ENCODE measurements at regions not wholly inside any gene's neighbourhood (a gene's known extent, or its start where the extent isn't known, plus 50 kb on each side); places are given as distances from the start of the nearest gene placed in this dataset.

DNA sequence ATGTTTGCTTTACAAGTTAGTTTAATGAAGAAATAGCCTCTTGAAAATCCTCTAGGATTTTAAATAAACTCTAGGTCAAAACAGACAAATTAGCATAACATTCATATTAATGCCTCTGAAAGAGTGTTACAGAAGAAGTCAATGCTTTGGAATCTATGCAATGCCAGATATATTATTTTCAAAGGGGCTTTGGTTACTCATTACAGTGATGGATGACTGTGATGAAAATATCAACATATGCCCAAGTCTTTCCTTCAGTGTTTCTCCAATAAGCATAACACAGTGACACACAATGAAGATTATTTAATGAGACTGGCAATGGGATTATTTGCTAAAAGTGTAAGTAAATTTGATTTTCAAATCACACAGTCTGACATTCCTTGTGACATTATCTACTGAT, 1247.2 kb downstream of the ROBO2 start:
- H3K9me2 ChIP-seq (replicated peaks; ENCODE audit: low read depth, low read length), result no peaks in the 10 kb centered on the region
- no peaks in the 10 kb centered on the region for H3K36me3 ChIP-seq (ENCODE audit: insufficient read depth, low read length)
- no peaks in the 10 kb centered on the region for H3K4me1 ChIP-seq (ENCODE audit: insufficient read depth, low read length, poor library complexity, severe bottlenecking)
- no peaks in the 10 kb centered on the region for H3F3A ChIP-seq (ENCODE audit: low read depth)
- no peaks in the 10 kb centered on the region for H3K79me2 ChIP-seq (ENCODE audit: insufficient read depth, low read length)
- H3K27me3 ChIP-seq (ENCODE audit: insufficient read depth, low read length, poor library complexity, severe bottlenecking), result no peaks in the 10 kb centered on the region
- no peak overlapping the region for H3K9ac ChIP-seq (ENCODE audit: low read depth, low read length, poor library complexity, severe bottlenecking)
- H4K20me1 ChIP-seq (ENCODE audit: insufficient read depth, low read length, poor library complexity, severe bottlenecking), result no peaks in the 10 kb centered on the region
- H2AFZ ChIP-seq (ENCODE audit: low read length), result no peak overlapping the region
- no peak overlapping the region for H3K4me2 ChIP-seq (ENCODE audit: low read depth, low read length, poor library complexity, severe bottlenecking)
- no peak for TF ChIP-seq EZH2phosphoT487 (IDR thresholded peaks at IDR 0.05; ENCODE audit: borderline replicate concordance)
- TF ChIP-seq, protein P1, sequence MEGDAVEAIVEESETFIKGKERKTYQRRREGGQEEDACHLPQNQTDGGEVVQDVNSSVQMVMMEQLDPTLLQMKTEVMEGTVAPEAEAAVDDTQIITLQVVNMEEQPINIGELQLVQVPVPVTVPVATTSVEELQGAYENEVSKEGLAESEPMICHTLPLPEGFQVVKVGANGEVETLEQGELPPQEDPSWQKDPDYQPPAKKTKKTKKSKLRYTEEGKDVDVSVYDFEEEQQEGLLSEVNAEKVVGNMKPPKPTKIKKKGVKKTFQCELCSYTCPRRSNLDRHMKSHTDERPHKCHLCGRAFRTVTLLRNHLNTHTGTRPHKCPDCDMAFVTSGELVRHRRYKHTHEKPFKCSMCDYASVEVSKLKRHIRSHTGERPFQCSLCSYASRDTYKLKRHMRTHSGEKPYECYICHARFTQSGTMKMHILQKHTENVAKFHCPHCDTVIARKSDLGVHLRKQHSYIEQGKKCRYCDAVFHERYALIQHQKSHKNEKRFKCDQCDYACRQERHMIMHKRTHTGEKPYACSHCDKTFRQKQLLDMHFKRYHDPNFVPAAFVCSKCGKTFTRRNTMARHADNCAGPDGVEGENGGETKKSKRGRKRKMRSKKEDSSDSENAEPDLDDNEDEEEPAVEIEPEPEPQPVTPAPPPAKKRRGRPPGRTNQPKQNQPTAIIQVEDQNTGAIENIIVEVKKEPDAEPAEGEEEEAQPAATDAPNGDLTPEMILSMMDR (conservative IDR thresholded peaks at IDR 0.05; ENCODE audit: low read length), result no peak
- H3K4me3 ChIP-seq (ENCODE audit: low read length, poor library complexity, severe bottlenecking), result no peak overlapping the region
- no peaks in the 10 kb centered on the region for H3K9me3 ChIP-seq (ENCODE audit: insufficient read depth, low read depth, low read length)

DNA sequence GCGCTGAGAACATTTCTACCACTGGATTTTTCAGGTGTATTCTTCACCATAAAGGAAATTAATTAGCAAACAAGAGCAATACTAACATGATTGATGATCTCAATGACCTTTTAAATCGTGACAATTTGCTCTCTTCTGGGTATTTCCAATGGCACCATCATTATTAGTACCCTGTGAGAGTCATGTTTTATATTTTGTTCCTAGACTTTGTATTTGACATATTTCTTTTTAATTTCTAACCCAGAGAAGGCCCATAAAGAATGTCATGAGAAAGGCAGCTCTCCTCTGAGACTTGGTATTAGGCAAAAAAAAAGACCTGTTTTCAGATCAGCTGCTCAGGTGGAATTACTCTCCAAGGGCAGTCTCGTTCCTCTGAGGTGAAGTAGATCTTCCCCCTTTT, 1253.4 kb downstream of the ROBO2 start:
- H4K20me1 ChIP-seq (ENCODE audit: insufficient read depth, low read length, poor library complexity, severe bottlenecking), result no peaks in the 10 kb centered on the region
- H3K9me3 ChIP-seq (ENCODE audit: insufficient read depth, low read depth, low read length), result no peaks in the 10 kb centered on the region
- no peak overlapping the region for H2AFZ ChIP-seq (ENCODE audit: low read length)
- H3K36me3 ChIP-seq (ENCODE audit: insufficient read depth, low read length), result no peaks in the 10 kb centered on the region
- no peak overlapping the region for H3K9ac ChIP-seq (ENCODE audit: low read depth, low read length, poor library complexity, severe bottlenecking)
- no peaks in the 10 kb centered on the region for H3K9me2 ChIP-seq (replicated peaks; ENCODE audit: low read depth, low read length)
- no peak for TF ChIP-seq EZH2phosphoT487 (IDR thresholded peaks at IDR 0.05; ENCODE audit: borderline replicate concordance)
- TF ChIP-seq, protein P1 (conservative IDR thresholded peaks at IDR 0.05; ENCODE audit: low read length), result no peak
- H3K79me2 ChIP-seq (ENCODE audit: insufficient read depth, low read length), result no peaks in the 10 kb centered on the region
- no peaks in the 10 kb centered on the region for H3K27me3 ChIP-seq (ENCODE audit: insufficient read depth, low read length, poor library complexity, severe bottlenecking)
- H3K4me1 ChIP-seq (ENCODE audit: insufficient read depth, low read length, poor library complexity, severe bottlenecking), result no peaks in the 10 kb centered on the region
- H3K4me3 ChIP-seq (ENCODE audit: low read length, poor library complexity, severe bottlenecking), result no peak overlapping the region
- no peaks in the 10 kb centered on the region for H3F3A ChIP-seq (ENCODE audit: low read depth)
- H3K4me2 ChIP-seq (ENCODE audit: low read depth, low read length, poor library complexity, severe bottlenecking), result no peak overlapping the region

DNA sequence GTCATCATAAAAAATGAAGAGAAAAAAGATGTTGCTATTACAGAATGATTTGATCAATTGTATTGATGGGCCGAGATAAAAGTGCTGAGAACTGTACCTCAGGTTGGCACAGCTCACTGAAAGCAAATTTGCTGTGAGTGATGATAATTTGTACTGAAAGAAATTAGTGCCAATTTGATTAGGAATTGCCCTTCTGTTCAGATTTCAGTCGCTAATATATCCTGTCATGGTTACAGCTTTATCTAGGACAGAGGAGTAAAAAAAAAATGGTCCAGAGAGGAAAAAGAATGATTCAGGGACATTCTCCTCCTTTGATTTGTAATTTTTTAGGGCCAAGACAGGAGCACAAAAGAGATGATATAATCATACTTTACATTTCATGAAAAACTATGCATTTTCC, 1264.2 kb downstream of the ROBO2 start:
- H3K9me3 ChIP-seq (ENCODE audit: insufficient read depth, low read depth, low read length), result no peaks in the 10 kb centered on the region
- no peaks in the 10 kb centered on the region for H3F3A ChIP-seq (ENCODE audit: low read depth)
- TF ChIP-seq EZH2phosphoT487 (IDR thresholded peaks at IDR 0.05; ENCODE audit: borderline replicate concordance), result no peak
- TF ChIP-seq, protein P1 (conservative IDR thresholded peaks at IDR 0.05; ENCODE audit: low read length), result no peak
- no peaks in the 10 kb centered on the region for H3K9me2 ChIP-seq (replicated peaks; ENCODE audit: low read depth, low read length)
- H3K36me3 ChIP-seq (ENCODE audit: insufficient read depth, low read length), result no peaks in the 10 kb centered on the region
- no peaks in the 10 kb centered on the region for H4K20me1 ChIP-seq (ENCODE audit: insufficient read depth, low read length, poor library complexity, severe bottlenecking)
- no peaks in the 10 kb centered on the region for H3K4me1 ChIP-seq (ENCODE audit: insufficient read depth, low read length, poor library complexity, severe bottlenecking)
- H3K9ac ChIP-seq (ENCODE audit: low read depth, low read length, poor library complexity, severe bottlenecking), result no peak overlapping the region
- H3K4me3 ChIP-seq (ENCODE audit: low read length, poor library complexity, severe bottlenecking), result no peak overlapping the region
- H3K4me2 ChIP-seq (ENCODE audit: low read depth, low read length, poor library complexity, severe bottlenecking), result no peak overlapping the region
- H3K79me2 ChIP-seq (ENCODE audit: insufficient read depth, low read length), result no peaks in the 10 kb centered on the region
- no peak overlapping the region for H2AFZ ChIP-seq (ENCODE audit: low read length)
- H3K27me3 ChIP-seq (ENCODE audit: insufficient read depth, low read length, poor library complexity, severe bottlenecking), result no peaks in the 10 kb centered on the region
